GM12892 (cell line): ENCODE measurements at regions not wholly inside any gene's neighbourhood (a gene's known extent, or its start where the extent isn't known, plus 50 kb on each side); places are given as distances from the start of the nearest gene placed in this dataset.

Experiments used
- POLR2A ChIP-seq: IDR thresholded peaks from 2 replicates; pipeline ENCODE4 v1.6.1; 2011; ENCODE audit warnings: low read depth, low read length, control low read depth
- POLR2AphosphoS5 ChIP-seq: IDR thresholded peaks from 2 replicates; pipeline ENCODE4 v1.6.1; 2011; ENCODE audit warnings: low read depth, low read length, control low read depth
- TAF1 ChIP-seq: IDR thresholded peaks from 2 replicates; pipeline ENCODE4 v1.6.1; 2011; ENCODE audit warnings: low read depth, mild to moderate bottlenecking, control low read depth, low read length, borderline replicate concordance

GRCh38 chr20:12528104-12528503 lies 480.7 kb upstream of the SPTLC3 start:
- no peak for TF ChIP-seq POLR2A
- TF ChIP-seq POLR2AphosphoS5 = no peak
- no peak for TF ChIP-seq TAF1
